DND-41 (cell line): ENCODE measurements at regions not wholly inside any gene's neighbourhood (a gene's known extent, or its start where the extent isn't known, plus 50 kb on each side); places are given as distances from the start of the nearest gene placed in this dataset.

Experiments used
- ATAC-seq: fragments of 200-7000 bp; cut with Tn5 transposase; 3 replicates; pipeline ENCODE4 v1.9.1; 2021; ENCODE audit warnings: low read depth; ENCODE audit not compliant: insufficient read depth
- DNase-seq: peaks from one replicate; pipeline ENCODE4 v3.0.0-alpha.2; 2020
- H2AFZ ChIP-seq: 2 replicates; pipeline ENCODE4 v1.6.0; 2012; ENCODE audit warnings: low read depth, low read length
- H3K27ac ChIP-seq: 2 replicates; pipeline ENCODE4 v1.5.1; 2012; ENCODE audit warnings: low read length, inconsistent platforms
- H3K27me3 ChIP-seq: fragments of 200-600 bp; sonication (generic); 2 replicates; pipeline ENCODE4 v1.6.0; 2012; ENCODE audit warnings: low read length, mild to moderate bottlenecking, inconsistent platforms; ENCODE audit not compliant: insufficient read depth, poor library complexity
- H3K36me3 ChIP-seq: 2 replicates; pipeline ENCODE4 v1.5.1; 2012; ENCODE audit warnings: low read length, inconsistent platforms; ENCODE audit not compliant: insufficient read depth
- H3K4me1 ChIP-seq: 2 replicates; pipeline ENCODE4 v1.5.1; 2012; ENCODE audit warnings: mild to moderate bottlenecking, low read length; ENCODE audit not compliant: insufficient read depth
- H3K4me2 ChIP-seq: 2 replicates; pipeline ENCODE4 v1.6.0; 2012; ENCODE audit warnings: mild to moderate bottlenecking, moderate library complexity, low read length, inconsistent platforms; ENCODE audit not compliant: insufficient read depth
- H3K4me3 ChIP-seq, 2 experiments: fragments of 200-600 bp in 1 of 2; shearing (Covaris generic) in 1 of 2; 2 replicates each; pipeline ENCODE4 v1.5.1; 2012 to 2016; ENCODE audit warnings: inconsistent platforms in 2 of 2, low read length in 2 of 2, mild to moderate bottlenecking in 2 of 2, low read depth in 1 of 2, moderate library complexity in 1 of 2
- H3K79me2 ChIP-seq: 2 replicates; pipeline ENCODE4 v1.6.0; 2012; ENCODE audit warnings: low read length, inconsistent platforms; ENCODE audit not compliant: insufficient read depth
- H3K9ac ChIP-seq: 2 replicates; pipeline ENCODE4 v1.6.0; 2012; ENCODE audit warnings: low read depth, mild to moderate bottlenecking, inconsistent platforms, low read length, moderate library complexity
- H3K9me3 ChIP-seq: 2 replicates; pipeline ENCODE4 v1.5.1; 2012; ENCODE audit warnings: low read length, moderate library complexity, mild to moderate bottlenecking, inconsistent platforms; ENCODE audit not compliant: insufficient read depth, severe bottlenecking
- H4K20me1 ChIP-seq: 2 replicates; pipeline ENCODE4 v1.6.0; 2012; ENCODE audit warnings: low read length; ENCODE audit not compliant: insufficient read depth
- EZH2 ChIP-seq: IDR thresholded peaks from 3 replicates; pipeline ENCODE4 v1.6.1; 2012; ENCODE audit warnings: borderline replicate concordance, low read depth, mild to moderate bottlenecking, moderate library complexity, low read length, inconsistent platforms; ENCODE audit not compliant: severe bottlenecking
- TF ChIP-seq, protein P1 (sequence below): IDR thresholded peaks from 2 replicates; pipeline ENCODE4 v1.5.1; 2012; ENCODE audit warnings: borderline replicate concordance, low read length, moderate library complexity, mild to moderate bottlenecking; ENCODE audit not compliant: poor library complexity, severe bottlenecking; ENCODE audit errors: extremely low read depth

DNA sequence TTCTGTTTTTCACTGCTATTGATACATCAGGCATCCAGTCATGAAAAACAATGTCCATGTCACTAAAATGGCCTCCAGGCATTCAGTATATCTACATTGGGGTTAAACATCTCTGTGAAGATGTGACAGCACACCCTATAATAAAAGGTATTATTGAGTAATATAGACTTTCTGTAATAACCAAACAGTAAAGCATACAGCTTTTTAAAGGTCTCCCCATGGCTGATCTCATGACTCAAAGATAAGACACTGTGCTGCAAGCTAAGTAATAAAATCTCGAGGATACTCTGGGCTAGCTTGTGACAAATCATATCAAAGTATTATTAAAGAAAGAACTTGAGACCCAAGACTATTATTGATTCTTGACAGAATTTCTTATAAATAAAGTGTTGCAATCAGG, 613.1 kb upstream of the PKN2 start:
- no peak for DNase-seq
- H3K27ac ChIP-seq: no peak overlapping the region
- no peak for ATAC-seq

DNA sequence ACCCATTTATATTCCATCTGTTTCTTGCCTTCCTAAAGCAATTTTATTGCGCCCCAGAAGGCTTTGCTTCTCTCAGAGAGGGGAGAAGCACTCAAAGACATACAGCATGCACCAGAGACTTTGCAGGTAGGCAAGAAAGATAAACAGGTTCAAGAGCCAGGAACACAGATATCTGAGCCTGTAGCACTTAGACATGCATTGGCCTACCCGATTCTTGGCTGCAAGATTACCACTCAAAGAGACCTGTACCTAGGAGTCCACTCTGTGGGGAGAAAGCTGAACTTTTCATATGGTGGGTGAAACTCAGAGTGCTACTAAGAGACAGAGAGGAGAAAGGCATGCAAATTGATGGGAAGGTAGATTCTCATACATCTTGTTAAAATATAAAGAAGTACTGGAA, 609.4 kb upstream of the PKN2 start:
- ATAC-seq (no peak), DNase-seq (no peak)
- TF ChIP-seq EZH2: no peak
- TF ChIP-seq, protein P1, sequence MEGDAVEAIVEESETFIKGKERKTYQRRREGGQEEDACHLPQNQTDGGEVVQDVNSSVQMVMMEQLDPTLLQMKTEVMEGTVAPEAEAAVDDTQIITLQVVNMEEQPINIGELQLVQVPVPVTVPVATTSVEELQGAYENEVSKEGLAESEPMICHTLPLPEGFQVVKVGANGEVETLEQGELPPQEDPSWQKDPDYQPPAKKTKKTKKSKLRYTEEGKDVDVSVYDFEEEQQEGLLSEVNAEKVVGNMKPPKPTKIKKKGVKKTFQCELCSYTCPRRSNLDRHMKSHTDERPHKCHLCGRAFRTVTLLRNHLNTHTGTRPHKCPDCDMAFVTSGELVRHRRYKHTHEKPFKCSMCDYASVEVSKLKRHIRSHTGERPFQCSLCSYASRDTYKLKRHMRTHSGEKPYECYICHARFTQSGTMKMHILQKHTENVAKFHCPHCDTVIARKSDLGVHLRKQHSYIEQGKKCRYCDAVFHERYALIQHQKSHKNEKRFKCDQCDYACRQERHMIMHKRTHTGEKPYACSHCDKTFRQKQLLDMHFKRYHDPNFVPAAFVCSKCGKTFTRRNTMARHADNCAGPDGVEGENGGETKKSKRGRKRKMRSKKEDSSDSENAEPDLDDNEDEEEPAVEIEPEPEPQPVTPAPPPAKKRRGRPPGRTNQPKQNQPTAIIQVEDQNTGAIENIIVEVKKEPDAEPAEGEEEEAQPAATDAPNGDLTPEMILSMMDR: no peak
- H3K27me3 ChIP-seq: peaks cover 2% of the 10 kb centered on the region
- H3K4me2 ChIP-seq: no peak overlapping the region
- H3K9me3 ChIP-seq: no peaks in the 10 kb centered on the region
- no peaks in the 10 kb centered on the region for H3K36me3 ChIP-seq
- no peak overlapping the region for H3K9ac ChIP-seq
- no peak overlapping the region for H2AFZ ChIP-seq
- no peak overlapping the region for H3K27ac ChIP-seq
- no peak overlapping the region for H3K4me3 ChIP-seq
- H3K79me2 ChIP-seq: no peaks in the 10 kb centered on the region
- no peaks in the 10 kb centered on the region for H3K4me1 ChIP-seq
- no peaks in the 10 kb centered on the region for H4K20me1 ChIP-seq

More for the DNA sequence above, 613.1 kb upstream of the PKN2 start:
- H2AFZ ChIP-seq: no peak overlapping the region
- H3K4me1 ChIP-seq: no peaks in the 10 kb centered on the region
- H3K27me3 ChIP-seq: peaks cover 2% of the 10 kb centered on the region
- no peaks in the 10 kb centered on the region for H3K79me2 ChIP-seq
- no peaks in the 10 kb centered on the region for H3K9me3 ChIP-seq
- H3K4me3 ChIP-seq: no peak overlapping the region
- no peaks in the 10 kb centered on the region for H4K20me1 ChIP-seq
- TF ChIP-seq, protein P1: no peak
- no peak for TF ChIP-seq EZH2
- H3K9ac ChIP-seq: no peak overlapping the region
- no peaks in the 10 kb centered on the region for H3K36me3 ChIP-seq
- H3K4me2 ChIP-seq: no peak overlapping the region

DNA sequence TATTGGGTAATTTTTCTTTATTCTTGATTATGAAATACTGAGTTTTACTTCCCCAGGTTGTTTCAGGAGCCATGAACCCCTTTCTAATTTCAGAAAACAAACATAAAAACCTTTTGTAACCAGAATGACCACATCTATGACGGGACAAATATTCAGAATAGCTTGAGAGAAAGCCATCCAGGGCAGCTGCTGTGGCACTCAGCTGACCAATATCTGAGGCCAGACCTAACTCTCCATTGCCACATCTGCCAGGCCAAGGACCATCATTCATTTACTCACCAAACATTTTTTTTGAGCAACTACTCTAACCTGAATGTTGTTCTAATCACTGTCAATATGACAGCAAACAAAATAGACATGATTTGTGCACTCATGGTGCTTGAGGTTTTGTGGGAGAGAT, 608.3 kb upstream of the PKN2 start:
- H4K20me1 ChIP-seq: no peaks in the 10 kb centered on the region
- no peak overlapping the region for H3K4me3 ChIP-seq
- ATAC-seq (no peak), DNase-seq (no peak)
- no peaks in the 10 kb centered on the region for H3K9me3 ChIP-seq
- no peaks in the 10 kb centered on the region for H3K4me1 ChIP-seq
- no peak for TF ChIP-seq EZH2
- TF ChIP-seq, protein P1: no peak
- no peaks in the 10 kb centered on the region for H3K79me2 ChIP-seq
- H3K27me3 ChIP-seq: peaks cover 2% of the 10 kb centered on the region
- H3K9ac ChIP-seq: no peak overlapping the region
- no peak overlapping the region for H2AFZ ChIP-seq
- no peak overlapping the region for H3K4me2 ChIP-seq
- no peak overlapping the region for H3K27ac ChIP-seq
- no peaks in the 10 kb centered on the region for H3K36me3 ChIP-seq

DNA sequence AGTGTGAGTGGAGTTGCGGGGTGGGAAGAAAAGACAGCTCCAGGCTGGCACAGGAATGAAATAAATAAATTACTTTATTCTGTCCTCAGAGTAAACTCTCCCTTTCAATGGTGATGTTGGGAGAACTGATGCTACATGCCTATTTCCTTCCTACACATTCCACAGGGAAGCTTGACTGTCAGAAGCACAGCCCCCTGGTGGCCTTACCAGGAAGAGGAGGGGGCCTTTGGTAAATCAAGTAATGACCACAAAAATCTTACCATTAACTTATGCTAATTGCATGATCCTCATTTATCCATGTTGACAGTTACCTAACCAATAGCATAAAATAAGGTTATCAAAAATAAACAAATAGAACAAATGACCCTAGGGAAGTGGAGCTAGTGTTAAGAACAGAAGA, 605.0 kb upstream of the PKN2 start:
- no peak overlapping the region for H3K27ac ChIP-seq
- ATAC-seq (no peak), DNase-seq (no peak)
- H3K79me2 ChIP-seq: no peaks in the 10 kb centered on the region
- H3K27me3 ChIP-seq: no peaks in the 10 kb centered on the region
- H3K36me3 ChIP-seq: no peaks in the 10 kb centered on the region
- no peak overlapping the region for H3K9ac ChIP-seq
- H3K4me2 ChIP-seq: no peak overlapping the region
- no peak overlapping the region for H3K4me3 ChIP-seq
- H2AFZ ChIP-seq: no peak overlapping the region
- no peaks in the 10 kb centered on the region for H4K20me1 ChIP-seq
- H3K4me1 ChIP-seq: no peaks in the 10 kb centered on the region
- no peaks in the 10 kb centered on the region for H3K9me3 ChIP-seq
- TF ChIP-seq, protein P1: peak; percentile 27
- TF ChIP-seq EZH2: no peak
